GM18505 (cell line): ENCODE measurements at regions not wholly inside any gene's neighbourhood (a gene's known extent, or its start where the extent isn't known, plus 50 kb on each side); places are given as distances from the start of the nearest gene placed in this dataset.
"Not testable (repeated sequence)": the region's sequence is repeated elsewhere in the genome, so short reads cannot be mapped to it uniquely, and the experiment has no call there.

Experiments used
- ATAC-seq: cut with Tn5 transposase; IDR thresholded peaks from one replicate; pipeline ENCODE4 v1.9.1; 2021; ENCODE audit not compliant: unreplicated experiment
- POLR2A ChIP-seq: IDR thresholded peaks from 4 replicates; pipeline ENCODE4 v1.6.1; 2011; ENCODE audit warnings: borderline replicate concordance; ENCODE audit not compliant: insufficient read depth, insufficient read length; ENCODE audit errors: extremely low read depth

DNA sequence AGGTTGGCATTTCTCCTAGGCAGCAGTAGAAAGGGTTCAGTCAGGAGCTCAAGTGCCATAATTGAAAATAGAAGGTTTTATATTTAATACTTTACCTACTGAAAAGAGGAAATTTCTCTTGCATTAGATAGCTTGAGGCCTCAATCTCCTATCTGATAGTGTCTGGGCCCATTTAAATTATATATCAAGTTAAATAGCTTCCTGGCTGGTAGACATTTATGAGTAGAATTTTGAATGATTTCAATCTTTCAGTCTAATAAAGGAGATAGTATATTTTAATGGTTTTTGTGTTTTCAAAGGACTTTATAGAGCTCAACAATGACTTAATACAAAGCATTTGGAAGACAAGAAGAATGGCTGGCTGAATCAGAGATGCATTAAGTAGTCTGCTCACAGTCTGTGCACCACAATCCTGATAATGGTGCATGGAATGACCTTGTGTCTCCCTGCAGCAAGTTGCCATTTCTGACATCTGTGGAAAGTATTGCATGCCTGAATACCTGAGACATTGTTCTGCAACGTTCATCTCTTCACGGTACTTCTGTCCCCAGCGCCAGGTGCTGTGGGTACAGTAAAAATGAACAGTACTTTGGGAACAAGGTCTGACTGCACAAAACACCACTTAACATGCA, 974.1 kb downstream of the TMTC2 start:
- no peak for TF ChIP-seq POLR2A
- ATAC-seq = no peak

DNA sequence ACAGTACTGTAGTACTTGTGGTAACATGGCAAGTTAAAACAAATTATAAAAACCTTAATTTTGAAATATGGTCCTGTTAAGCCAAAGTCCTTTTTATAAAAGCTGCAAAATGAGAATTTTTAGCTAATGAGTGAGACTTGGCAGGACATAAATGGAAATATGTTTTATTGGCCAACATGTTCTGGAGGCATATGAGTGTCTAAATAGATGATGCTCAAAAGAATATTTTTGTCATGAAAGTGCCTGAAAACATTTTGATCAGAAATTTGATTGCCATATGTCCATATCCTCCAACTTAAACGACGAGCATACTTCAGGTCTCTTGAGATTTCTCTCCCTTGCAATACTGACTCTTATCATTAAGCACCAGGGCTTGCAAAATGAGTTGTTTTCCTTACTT, 972.6 kb downstream of the TMTC2 start:
- ATAC-seq = no peak
- no peak for TF ChIP-seq POLR2A

DNA sequence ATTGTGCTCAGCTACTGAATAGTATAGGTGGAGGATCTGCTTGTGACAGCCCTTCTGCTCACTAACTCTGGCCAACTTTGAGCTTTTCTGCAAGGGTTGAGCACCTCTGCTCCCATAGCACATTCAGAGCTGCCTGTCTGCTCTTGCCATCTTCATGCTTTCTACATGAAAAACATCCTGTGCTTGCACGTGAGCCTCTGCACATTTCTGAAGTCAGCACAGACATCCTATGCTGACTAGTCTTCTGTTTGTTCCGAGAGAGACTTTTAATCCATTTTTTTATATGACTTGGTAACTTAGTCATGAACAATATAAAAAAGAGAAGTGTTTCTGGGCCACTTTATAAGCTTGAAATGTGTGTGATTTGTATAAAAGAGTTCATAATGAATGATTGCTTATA, 969.3 kb downstream of the TMTC2 start:
- ATAC-seq = no peak
- no peak for TF ChIP-seq POLR2A

- no peak for ATAC-seq
- no peak for TF ChIP-seq POLR2A
Measured at GRCh38 chr12:83642205-83642604, 955.5 kb downstream of the TMTC2 start.

- no peak for TF ChIP-seq POLR2A
- ATAC-seq = no peak
Measured at GRCh38 chr12:83641789-83642188, 955.1 kb downstream of the TMTC2 start.

DNA sequence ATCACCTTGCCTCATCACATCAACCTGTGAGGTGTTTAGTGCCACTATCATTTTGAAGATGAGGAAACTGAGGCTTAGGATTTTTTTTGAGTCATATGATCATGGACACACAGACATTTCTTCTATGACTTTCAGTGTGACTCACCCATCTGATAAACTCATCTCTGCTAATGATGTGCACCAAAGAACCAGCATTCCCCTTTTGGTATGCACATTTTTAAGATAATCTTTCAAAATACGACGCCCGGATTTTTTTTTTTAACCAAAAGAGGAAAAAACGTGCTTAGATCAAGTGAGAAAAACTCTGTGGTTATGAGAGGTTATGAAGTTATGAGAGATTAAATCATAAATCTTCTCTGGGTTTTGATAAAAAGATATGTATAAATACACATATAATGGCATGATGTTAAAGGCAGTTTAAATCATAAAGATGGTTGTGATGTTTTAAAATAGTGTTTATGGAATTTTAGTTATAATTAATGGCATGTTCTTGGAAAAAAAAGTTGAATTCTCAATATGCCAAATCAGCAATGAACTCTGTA, 948.1 kb downstream of the TMTC2 start:
- no peak for ATAC-seq
- TF ChIP-seq POLR2A = no peak

- TF ChIP-seq POLR2A = no peak
- no peak for ATAC-seq
Measured at GRCh38 chr12:83630526-83630925, 943.8 kb downstream of the TMTC2 start.

DNA sequence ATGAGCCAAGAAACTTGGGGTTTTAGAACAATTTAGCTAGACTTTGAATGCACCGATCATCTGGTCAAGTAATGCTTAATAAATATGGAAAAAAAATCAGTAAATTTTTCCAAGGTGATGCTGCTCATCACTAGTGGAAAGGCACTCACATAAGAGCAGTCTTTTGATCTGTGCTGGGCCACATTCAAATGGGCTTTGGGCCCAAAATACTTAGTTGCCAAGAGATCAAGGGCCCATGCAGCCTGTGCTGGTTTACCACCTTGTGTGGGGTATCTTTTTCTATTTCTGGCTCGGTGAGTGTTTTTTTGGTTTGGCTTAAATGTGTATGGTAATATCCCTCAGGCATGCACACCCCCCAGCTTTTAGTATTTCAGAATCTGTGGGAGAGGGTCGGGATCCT, 943.2 kb downstream of the TMTC2 start:
- no peak for ATAC-seq
- TF ChIP-seq POLR2A = no peak

- no peak for ATAC-seq
- TF ChIP-seq POLR2A = no peak
Measured at GRCh38 chr12:83622205-83622604, 935.5 kb downstream of the TMTC2 start.

GRCh38 chr12:83619973-83620372, 933.3 kb downstream of the TMTC2 start:
- no peak for TF ChIP-seq POLR2A
- no peak for ATAC-seq

- no peak for ATAC-seq
- TF ChIP-seq POLR2A = no peak
Measured at GRCh38 chr12:83615152-83615551, 928.4 kb downstream of the TMTC2 start.

- no peak for ATAC-seq
- no peak for TF ChIP-seq POLR2A
Measured at GRCh38 chr12:83613586-83614110, 926.9 kb downstream of the TMTC2 start.

DNA sequence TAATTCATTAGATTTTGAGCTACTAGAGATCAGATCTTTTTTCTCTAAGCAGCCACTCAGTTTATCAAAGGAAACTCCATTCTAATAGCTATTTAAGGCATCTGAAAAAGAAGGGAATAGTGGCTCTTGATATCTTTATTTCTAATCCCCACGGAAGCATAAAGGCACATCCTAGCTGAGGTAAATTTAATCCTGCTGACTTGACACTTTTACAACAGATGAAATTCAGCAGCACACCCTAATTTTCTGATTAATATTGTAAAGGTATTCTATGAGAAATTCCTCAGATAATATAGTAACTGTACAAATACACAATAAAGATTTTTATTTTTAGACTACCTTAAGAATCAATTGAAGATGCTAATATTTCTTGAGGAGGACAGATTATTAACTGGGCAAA, 916.4 kb downstream of the TMTC2 start:
- no peak for TF ChIP-seq POLR2A
- no peak for ATAC-seq

GRCh38 chr12:83575326-83575725, 888.6 kb downstream of the TMTC2 start:
- ATAC-seq = no peak
- TF ChIP-seq POLR2A = no peak

DNA sequence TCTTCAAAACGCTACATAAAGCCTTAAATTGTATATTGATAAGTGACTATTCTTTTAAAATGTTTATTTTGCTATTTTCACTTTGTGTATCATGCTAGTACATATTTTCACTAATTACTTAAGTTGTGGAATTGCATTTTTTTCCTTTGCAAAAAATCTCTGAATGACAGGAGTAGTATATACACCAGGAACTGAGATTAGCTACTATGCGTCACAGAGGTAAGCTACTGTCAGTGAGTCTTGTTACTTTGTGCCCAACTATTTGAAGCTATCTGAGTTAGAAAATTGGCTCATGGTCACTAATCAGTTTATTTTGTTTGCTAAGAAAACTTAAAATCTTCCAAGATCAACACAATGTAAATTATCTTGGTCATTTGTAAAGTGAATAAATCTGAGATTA, 887.4 kb downstream of the TMTC2 start:
- no peak for TF ChIP-seq POLR2A
- no peak for ATAC-seq

DNA sequence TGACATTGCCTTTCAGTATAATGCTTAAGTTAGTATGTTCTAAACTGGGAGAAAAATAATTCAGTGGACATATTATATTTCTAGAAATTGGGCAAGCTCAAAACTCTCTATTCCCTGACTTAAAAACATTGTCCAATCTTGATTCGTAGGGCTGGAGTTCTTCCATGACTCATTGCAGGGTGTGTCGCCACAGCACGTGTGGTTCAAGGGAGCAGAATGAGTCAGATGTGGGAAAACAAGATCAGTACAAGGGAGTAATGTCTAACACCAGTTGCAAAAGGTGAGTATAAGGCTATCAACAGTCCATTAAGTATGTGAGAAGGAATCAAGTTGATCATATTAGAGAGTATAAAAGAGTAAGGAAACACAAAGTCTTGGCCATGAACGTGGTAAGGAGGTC, 887.0 kb downstream of the TMTC2 start:
- ATAC-seq = no peak
- no peak for TF ChIP-seq POLR2A

DNA sequence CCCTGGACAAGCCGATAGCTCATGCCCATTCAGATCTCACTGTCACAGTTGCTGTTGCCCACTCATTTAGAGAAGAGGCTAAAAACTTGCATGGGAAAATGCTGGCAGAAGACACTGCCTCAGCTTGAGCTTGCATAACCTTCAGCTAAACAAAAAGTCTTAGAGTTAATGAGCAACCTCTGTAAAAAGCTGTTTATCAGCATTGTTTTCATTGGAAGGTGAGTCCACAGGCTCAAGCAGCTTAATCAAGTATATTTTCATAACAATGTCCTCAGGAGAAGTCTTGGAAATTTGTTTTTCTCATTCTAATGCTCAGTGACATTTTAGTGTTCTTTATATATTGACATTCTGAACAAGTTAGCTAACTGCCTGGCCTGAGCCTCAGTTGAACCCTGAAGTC, 872.9 kb downstream of the TMTC2 start:
- ATAC-seq = no peak
- TF ChIP-seq POLR2A = no peak

DNA sequence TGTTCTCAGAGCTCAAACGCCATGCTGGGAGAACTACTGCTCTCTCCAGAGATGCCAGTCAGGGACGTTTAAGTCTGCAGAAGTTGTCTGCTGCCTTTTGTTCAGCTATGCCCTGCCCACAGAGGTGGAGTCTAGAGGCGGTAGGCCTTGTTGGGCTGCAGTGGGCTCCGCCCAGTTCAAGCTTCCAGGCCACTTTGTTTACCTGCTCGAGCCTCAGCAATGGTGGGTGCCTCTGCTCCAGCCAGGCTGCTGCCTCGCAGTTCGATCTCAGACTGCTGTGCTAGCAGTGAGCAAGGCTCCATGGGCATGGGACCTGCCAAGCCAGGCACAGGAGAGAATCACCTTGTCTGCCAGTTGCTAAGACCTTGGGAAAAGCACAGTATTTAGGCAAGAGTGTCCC, 869.3 kb downstream of the TMTC2 start:
- ATAC-seq = not testable (repeated sequence)
